DOHH2 (cell line): ENCODE measurements at regions not wholly inside any gene's neighbourhood (a gene's known extent, or its start where the extent isn't known, plus 50 kb on each side); places are given as distances from the start of the nearest gene placed in this dataset.
A peak's percentile ranks its signal among the peaks of the same experiment; 100 is the strongest.

Experiments used
- H3F3A ChIP-seq: fragments of 200-600 bp; sonication (generic), shearing (Covaris generic); 2 replicates; pipeline ENCODE4 v1.6.0; 2016; ENCODE audit warnings: antibody characterized with exemption, mild to moderate bottlenecking; ENCODE audit not compliant: control insufficient read depth, insufficient read depth
- H3K27ac ChIP-seq: fragments of 200-600 bp; sonication (generic); 2 replicates; pipeline ENCODE4 v1.5.1; 2014; ENCODE audit warnings: low read depth, mild to moderate bottlenecking, low read length, moderate library complexity
- H3K27me3 ChIP-seq: fragments of 200-600 bp; sonication (generic); 2 replicates; pipeline ENCODE4 v1.6.1; 2014; ENCODE audit warnings: mild to moderate bottlenecking, low read length, mixed read lengths; ENCODE audit not compliant: control insufficient read depth
- H3K36me3 ChIP-seq: fragments of 200-600 bp; sonication (generic); 2 replicates; pipeline ENCODE4 v1.6.1; 2014; ENCODE audit warnings: mild to moderate bottlenecking, low read length, moderate library complexity, mixed read lengths; ENCODE audit not compliant: control insufficient read depth
- H3K4me1 ChIP-seq: fragments of 200-600 bp; sonication (generic); 2 replicates; pipeline ENCODE4 v1.6.1; 2014; ENCODE audit warnings: mild to moderate bottlenecking, low read length, mixed read lengths; ENCODE audit not compliant: control insufficient read depth
- H3K4me2 ChIP-seq: fragments of 200-600 bp; sonication (generic); 2 replicates; pipeline ENCODE4 v1.6.0; 2014; ENCODE audit warnings: mild to moderate bottlenecking, low read length, moderate library complexity
- H3K4me3 ChIP-seq: fragments of 200-600 bp; sonication (generic); 2 replicates; pipeline ENCODE4 v1.5.1; 2014; ENCODE audit warnings: mild to moderate bottlenecking, low read length, mixed read lengths
- H3K79me2 ChIP-seq: fragments of 200-600 bp; sonication (generic); 2 replicates; pipeline ENCODE4 v1.6.1; 2014; ENCODE audit warnings: mild to moderate bottlenecking, low read length, mixed read lengths; ENCODE audit not compliant: control insufficient read depth
- H3K9me2 ChIP-seq: fragments of 200-600 bp; sonication (generic); replicated peaks from 2 replicates; pipeline ENCODE4 v1.6.1; 2014; ENCODE audit warnings: mild to moderate bottlenecking, low read length, mixed read lengths; ENCODE audit not compliant: control insufficient read depth
- H3K9me3 ChIP-seq: fragments of 200-600 bp; sonication (generic); 2 replicates; pipeline ENCODE4 v1.6.1; 2014; ENCODE audit warnings: antibody characterized with exemption, low read length, mixed read lengths; ENCODE audit not compliant: control insufficient read depth, insufficient read depth
- H4K20me1 ChIP-seq: fragments of 200-600 bp; sonication (generic); 2 replicates; pipeline ENCODE4 v1.6.0; 2014; ENCODE audit warnings: low read depth, mild to moderate bottlenecking, antibody characterized with exemption, low read length, moderate library complexity; ENCODE audit not compliant: control insufficient read depth, insufficient read depth
- CTCF ChIP-seq: fragments of 200-600 bp; sonication (generic); IDR thresholded peaks from one replicate; pipeline ENCODE4 v1.5.1; 2014; ENCODE audit warnings: antibody characterized with exemption, mild to moderate bottlenecking, low read depth, low read length; ENCODE audit not compliant: poor library complexity, severe bottlenecking
- EZH2phosphoT487 ChIP-seq: fragments of 200-600 bp; sonication (generic); IDR thresholded peaks from 2 replicates; pipeline ENCODE4 v1.6.1; 2017; ENCODE audit warnings: borderline replicate concordance, mild to moderate bottlenecking, antibody characterized with exemption, low read length, moderate library complexity, mixed read lengths

DNA sequence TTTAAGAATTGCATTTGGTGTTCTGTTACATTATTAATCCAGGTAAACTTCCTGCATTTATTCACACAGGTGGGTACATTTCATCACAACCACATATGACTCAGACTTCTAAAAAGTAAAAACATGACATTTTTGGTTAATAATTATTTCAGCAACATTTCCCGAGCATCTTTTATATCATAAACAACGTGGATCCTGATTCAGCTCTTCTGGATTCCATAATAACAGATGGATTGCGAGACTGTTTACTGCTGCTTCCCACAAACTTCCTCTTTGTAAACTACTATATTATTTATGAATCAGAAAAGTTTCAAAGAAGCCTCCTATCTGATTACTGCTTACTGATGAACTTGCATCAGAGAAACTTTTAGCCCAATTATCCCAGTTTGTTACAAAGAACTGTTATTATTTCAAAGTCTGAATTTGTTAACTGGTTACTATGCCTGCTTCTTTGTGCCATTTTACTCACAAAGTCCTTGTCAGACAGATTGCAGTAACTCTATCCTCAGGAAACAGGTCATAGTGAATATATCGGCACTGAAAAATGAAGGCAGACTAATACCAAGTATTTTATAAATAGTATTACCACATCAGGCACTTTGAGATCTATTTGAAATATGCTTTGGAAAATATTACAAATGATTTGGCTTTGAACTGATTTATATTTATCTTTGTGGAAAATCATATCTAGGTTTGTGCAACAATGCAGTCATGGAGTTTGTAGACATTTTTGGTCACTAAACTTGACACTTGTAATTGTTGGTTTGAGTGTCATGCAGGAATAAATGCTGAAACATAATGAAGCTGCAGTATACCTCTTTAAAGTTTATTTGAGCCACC lies 511.6 kb downstream of the PLCL1 start:
- Histone ChIP-seq H4K20me1 (no peaks in the 10 kb centered on the region), H3K79me2 (no peaks in the 10 kb centered on the region), H3F3A (no peaks in the 10 kb centered on the region), H3K9me3 (no peaks in the 10 kb centered on the region), H3K4me3 (no peak overlapping the region), H3K4me1 (no peaks in the 10 kb centered on the region), H3K27ac (no peak overlapping the region), H3K36me3 (no peaks in the 10 kb centered on the region), H3K9me2 (no peaks in the 10 kb centered on the region), H3K27me3 (peaks cover 19% of the 10 kb centered on the region), H3K4me2 (no peak overlapping the region)
- TF ChIP-seq EZH2phosphoT487, result no peak

DNA sequence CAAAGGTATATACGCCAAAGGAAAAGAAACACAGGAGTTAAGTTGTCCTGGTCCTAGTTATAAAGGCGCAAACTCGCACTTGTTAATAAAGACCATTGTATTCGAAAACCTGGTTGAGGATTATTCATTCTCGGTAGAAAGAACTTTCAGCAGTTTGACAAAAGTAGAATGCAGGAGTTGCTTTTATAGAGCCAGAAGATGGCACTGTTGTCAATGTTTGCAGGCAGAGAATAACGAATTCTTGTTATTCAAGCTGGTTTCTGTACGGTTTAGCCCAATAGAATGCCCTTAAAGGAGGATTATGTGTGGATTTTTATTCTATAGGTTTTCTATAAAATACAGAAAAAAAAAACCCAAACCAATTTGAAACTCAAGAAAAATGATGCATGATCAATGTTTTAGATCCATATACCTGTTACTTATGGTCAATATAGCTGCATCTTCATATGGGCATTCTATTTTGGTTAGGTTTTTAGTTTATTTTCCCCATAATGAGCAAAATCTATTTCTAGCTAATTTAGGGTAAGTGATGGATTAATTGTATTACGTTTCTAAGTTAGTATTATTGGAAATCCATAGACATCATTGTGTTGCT lies 510.3 kb downstream of the PLCL1 start:
- Histone ChIP-seq H3K9me3 (no peaks in the 10 kb centered on the region), H3K27me3 (peaks cover 13% of the 10 kb centered on the region), H3F3A (no peaks in the 10 kb centered on the region), H3K9me2 (no peaks in the 10 kb centered on the region), H3K4me3 (no peak overlapping the region), H3K79me2 (no peaks in the 10 kb centered on the region), H3K4me2 (no peak overlapping the region), H3K4me1 (no peaks in the 10 kb centered on the region), H4K20me1 (no peaks in the 10 kb centered on the region), H3K36me3 (no peaks in the 10 kb centered on the region), H3K27ac (no peak overlapping the region)
- TF ChIP-seq CTCF (peak; percentile 65), EZH2phosphoT487 (no peak)

DNA sequence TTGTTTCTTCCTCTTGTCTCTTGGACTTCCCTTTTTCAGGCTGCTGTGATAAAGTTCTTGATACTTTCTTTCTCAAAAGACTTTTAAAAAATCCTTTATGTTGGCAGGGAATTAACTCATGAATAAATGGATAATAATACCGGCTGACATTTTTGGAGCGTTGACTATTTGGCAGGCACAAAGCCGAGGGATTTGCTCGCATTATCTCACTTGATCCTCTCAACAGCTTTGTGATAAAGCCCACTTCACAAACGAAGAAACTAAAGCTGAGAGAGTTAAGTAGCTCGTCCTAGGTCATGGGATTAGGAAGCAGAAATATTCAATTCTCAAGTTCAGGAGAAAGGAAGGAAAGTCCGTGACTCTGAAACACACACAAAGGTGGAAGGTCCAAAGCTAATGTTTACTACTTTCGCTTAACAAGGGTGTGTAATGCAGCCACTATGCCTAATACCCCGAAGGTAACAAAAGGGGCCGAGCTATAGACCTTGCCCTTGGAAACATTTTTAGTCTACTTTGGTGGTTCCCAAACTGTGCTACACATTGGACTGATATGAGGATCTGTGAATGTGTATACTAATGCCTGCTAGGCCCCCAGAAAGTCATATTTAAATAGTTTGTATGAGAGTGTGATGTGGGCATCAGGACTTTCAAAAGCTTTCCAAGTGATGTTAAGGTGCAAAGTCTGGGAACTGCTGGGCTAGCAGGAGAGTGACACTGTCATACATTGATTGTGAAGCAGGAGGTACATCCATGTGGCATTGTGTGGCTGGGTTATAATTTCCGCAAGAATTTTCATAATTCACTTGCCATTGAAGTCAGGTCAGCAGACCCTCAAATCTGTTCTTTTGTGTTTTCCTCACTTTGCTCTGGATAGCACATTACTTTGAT lies 508.4 kb downstream of the PLCL1 start:
- Histone ChIP-seq H4K20me1 (no peaks in the 10 kb centered on the region), H3F3A (no peaks in the 10 kb centered on the region), H3K4me3 (no peak overlapping the region), H3K27me3 (peaks cover 13% of the 10 kb centered on the region), H3K36me3 (no peaks in the 10 kb centered on the region), H3K27ac (no peak overlapping the region), H3K79me2 (no peaks in the 10 kb centered on the region), H3K4me2 (no peak overlapping the region), H3K9me2 (no peaks in the 10 kb centered on the region), H3K4me1 (no peaks in the 10 kb centered on the region), H3K9me3 (no peaks in the 10 kb centered on the region)
- TF ChIP-seq EZH2phosphoT487 (no peak), CTCF (no peak)
